ENCODE measurements at regions not wholly inside any gene's neighbourhood (a gene's known extent, or its start where the extent isn't known, plus 50 kb on each side); places are given as distances from the start of the nearest gene placed in this dataset.

GRCh38 chr1:195768936-195769335 is 839.3 kb downstream of the KCNT2 start:
- H3K4me1 ChIP-seq = no peaks in the 10 kb centered on the region
- no peak for TF ChIP-seq CTCF (IDR thresholded peaks at IDR 0.05; ENCODE audit: low read depth, low read length)
- no peaks in the 10 kb centered on the region for H3K9me3 ChIP-seq
- H3K27me3 ChIP-seq = no peaks in the 10 kb centered on the region
- H3K36me3 ChIP-seq = no peaks in the 10 kb centered on the region
- H3K4me3 ChIP-seq (ENCODE audit: low read depth, low read length) = no peak overlapping the region
- no peak for DNase-seq

- DNase-seq = no peak
Measured at GRCh38 chr1:195768377-195768776, 839.9 kb downstream of the KCNT2 start.

GRCh38 chr1:195766709-195767108 is 841.5 kb downstream of the KCNT2 start:
- no peaks in the 10 kb centered on the region for H3K4me1 ChIP-seq
- H3K4me3 ChIP-seq (ENCODE audit: low read depth, low read length) = no peak overlapping the region
- TF ChIP-seq CTCF (IDR thresholded peaks at IDR 0.05; ENCODE audit: low read depth, low read length) = no peak
- DNase-seq = no peak
- H3K27me3 ChIP-seq = no peaks in the 10 kb centered on the region
- no peaks in the 10 kb centered on the region for H3K36me3 ChIP-seq
- no peaks in the 10 kb centered on the region for H3K9me3 ChIP-seq

More at GRCh38 chr1:195768377-195768776, 839.9 kb downstream of the KCNT2 start:
- Histone ChIP-seq H3K9me3 (no peaks in the 10 kb centered on the region), H3K27me3 (no peaks in the 10 kb centered on the region), H3K4me1 (no peaks in the 10 kb centered on the region), H3K36me3 (no peaks in the 10 kb centered on the region), H3K4me3 (ENCODE audit: low read depth, low read length) (no peak overlapping the region)
- no peak for TF ChIP-seq CTCF (IDR thresholded peaks at IDR 0.05; ENCODE audit: low read depth, low read length)

DNA sequence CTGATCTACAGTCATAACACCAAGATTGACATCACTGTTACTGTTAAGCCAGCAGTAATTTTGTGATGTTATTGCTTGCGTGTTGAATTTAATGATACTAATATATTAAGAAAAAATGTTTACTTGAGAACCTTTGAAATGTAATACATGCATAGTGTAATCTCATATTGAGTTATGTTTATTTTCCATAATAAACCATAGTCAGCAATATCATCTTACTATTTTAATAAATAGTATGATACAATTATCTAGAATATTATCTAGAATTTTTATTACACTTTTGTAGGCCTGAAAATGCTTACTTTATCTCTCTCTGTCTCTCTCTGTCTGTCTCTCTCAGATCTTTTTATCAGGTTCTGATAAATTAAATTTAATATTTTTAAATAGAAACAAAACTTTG is 843.1 kb downstream of the KCNT2 start:
- Histone ChIP-seq H3K36me3 (no peaks in the 10 kb centered on the region), H3K4me1 (no peaks in the 10 kb centered on the region), H3K4me3 (ENCODE audit: low read depth, low read length) (no peak overlapping the region), H3K9me3 (no peaks in the 10 kb centered on the region), H3K27me3 (no peaks in the 10 kb centered on the region)
- no peak for DNase-seq
- no peak for TF ChIP-seq CTCF (IDR thresholded peaks at IDR 0.05; ENCODE audit: low read depth, low read length)

DNA sequence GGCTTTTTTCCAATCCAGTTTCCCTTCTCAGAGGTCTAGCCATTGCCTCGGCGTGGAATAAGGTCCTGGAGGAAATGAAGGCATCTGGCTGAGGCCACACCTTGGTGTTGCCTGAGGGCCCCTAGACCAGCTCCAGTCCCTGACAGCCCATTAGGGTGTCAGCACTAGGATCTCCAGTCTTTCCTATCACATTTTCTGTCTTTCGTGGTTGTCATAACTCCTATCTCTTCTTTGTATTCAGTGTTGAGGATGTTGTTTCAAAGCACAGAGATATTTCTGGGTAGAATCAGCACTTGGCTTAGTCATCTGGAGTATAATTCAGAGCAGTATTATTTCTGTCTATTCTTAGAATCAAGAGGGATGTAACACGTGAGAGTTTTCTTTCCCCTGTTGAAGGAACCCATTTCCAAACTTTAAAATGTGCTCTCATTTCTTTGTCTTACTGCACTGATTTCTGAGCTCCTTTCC is 844.3 kb downstream of the KCNT2 start:
- peak overlapping the region; percentile 62 for H3K4me3 ChIP-seq (ENCODE audit: low read depth, low read length)
- H3K4me1 ChIP-seq = no peaks in the 10 kb centered on the region
- no peaks in the 10 kb centered on the region for H3K36me3 ChIP-seq
- H3K27me3 ChIP-seq = no peaks in the 10 kb centered on the region
- DNase-seq = peak; percentile 35
- no peak for TF ChIP-seq CTCF (IDR thresholded peaks at IDR 0.05; ENCODE audit: low read depth, low read length)
- no peaks in the 10 kb centered on the region for H3K9me3 ChIP-seq

GRCh38 chr1:195763146-195763906 is 844.9 kb downstream of the KCNT2 start:
- TF ChIP-seq CTCF (IDR thresholded peaks at IDR 0.05; ENCODE audit: low read depth, low read length) = peak; percentile 30
- Histone ChIP-seq H3K27me3 (no peaks in the 10 kb centered on the region), H3K4me1 (no peaks in the 10 kb centered on the region), H3K9me3 (no peaks in the 10 kb centered on the region), H3K36me3 (no peaks in the 10 kb centered on the region), H3K4me3 (ENCODE audit: low read depth, low read length) (peak overlapping the region; percentile 62)
- DNase-seq = peak; percentile 28
